H1 (cell line): ENCODE measurements at regions not wholly inside any gene's neighbourhood (a gene's known extent, or its start where the extent isn't known, plus 50 kb on each side); places are given as distances from the start of the nearest gene placed in this dataset.

Experiments used
- CTCF ChIA-PET: fragments of 300-600 bp; sonication (Branson Sonifier 250); formaldehyde crosslinking; loops from one replicate; lab custom pipeline; 2021; ENCODE audit not compliant: partially characterized antibody; lab: Charles Lee
- POLR2A ChIA-PET: fragments of 300-600 bp; sonication (Branson Sonifier 250); formaldehyde crosslinking; loops from one replicate; lab custom pipeline; 2021; ENCODE audit warnings: inconsistent platforms; ENCODE audit not compliant: partially characterized antibody; lab: Charles Lee
- DNase-seq, 2 experiments: peaks; one replicate each; pipeline versions ENCODE4 v3.0.0 to v3.0.0-alpha.2; 2010 to 2022; ENCODE audit warnings: low spot score in 2 of 2, low read depth in 1 of 2, mixed read lengths in 1 of 2
- FAIRE-seq: peaks from 2 replicates; lab custom pipeline; 2011; peaks lifted over from hg19 to GRCh38; lab: Jason Lieb, UNC
- H2AFZ ChIP-seq: 2 replicates; pipeline ENCODE4 v1.8.1; 2012; ENCODE audit warnings: low read length, inconsistent platforms
- H2AK5ac ChIP-seq: 2 replicates; pipeline ENCODE4 v1.6.1; 2013; ENCODE audit warnings: low read depth, low read length
- H2BK120ac ChIP-seq: replicated peaks from 2 replicates; pipeline ENCODE3; 2013; ENCODE audit warnings: low read depth, low read length, inconsistent platforms
- H2BK12ac ChIP-seq: 2 replicates; pipeline ENCODE4 v1.6.1; 2013; ENCODE audit warnings: low read depth, low read length
- H2BK15ac ChIP-seq: 2 replicates; pipeline ENCODE4 v1.6.1; 2013; ENCODE audit warnings: low read length
- H2BK20ac ChIP-seq: 2 replicates; pipeline ENCODE4 v1.6.1; 2013; ENCODE audit warnings: low read length
- H2BK5ac ChIP-seq: 2 replicates; pipeline ENCODE4 v1.6.1; 2013; ENCODE audit warnings: low read depth, low read length
- H3K14ac ChIP-seq: 2 replicates; pipeline ENCODE4 v1.6.1; 2013; ENCODE audit warnings: inconsistent platforms; ENCODE audit not compliant: insufficient read length
- H3K18ac ChIP-seq: 2 replicates; pipeline ENCODE4 v1.6.1; 2013; ENCODE audit warnings: low read length; ENCODE audit errors: extremely low read depth
- H3K23ac ChIP-seq: 2 replicates; pipeline ENCODE4 v1.6.1; 2013; ENCODE audit warnings: inconsistent platforms; ENCODE audit not compliant: insufficient read length
- H3K23me2 ChIP-seq: 2 replicates; pipeline ENCODE4 v1.6.1; 2013; ENCODE audit warnings: low read depth, low read length
- H3K27ac ChIP-seq: 2 replicates; pipeline ENCODE4 v1.6.1; 2011; ENCODE audit warnings: low read depth, low read length, inconsistent platforms
- H3K27me3 ChIP-seq, 4 experiments: replicated peaks in 1 of 4; 1 replicate in 1 of 4; 2 replicates in 3 of 4; pipeline versions ENCODE4 v1.6.1 to v1.8.1; 2011 to 2013; ENCODE audit warnings: low read length in 3 of 4, mild to moderate bottlenecking in 3 of 4, inconsistent platforms in 2 of 4, mixed read lengths in 2 of 4, moderate library complexity in 1 of 4; ENCODE audit not compliant: control insufficient read depth in 3 of 4, insufficient read depth in 3 of 4; ENCODE audit errors: extremely low read depth in 1 of 4
- H3K36me3 ChIP-seq, 4 experiments: 2 replicates each; pipeline versions ENCODE4 v1.6.1 to v1.8.1; 2011 to 2013; ENCODE audit warnings: mild to moderate bottlenecking in 4 of 4, low read length in 3 of 4, moderate library complexity in 2 of 4, control low read depth in 1 of 4, inconsistent platforms in 1 of 4; ENCODE audit not compliant: insufficient read depth in 4 of 4, control insufficient read depth in 2 of 4
- H3K4ac ChIP-seq: replicated peaks from 2 replicates; pipeline ENCODE3; 2013; ENCODE audit warnings: low read length, low read depth, mixed read lengths, inconsistent platforms; ENCODE audit not compliant: insufficient read length
- H3K4me1 ChIP-seq, 4 experiments: replicated peaks in 1 of 4; 1 replicate in 1 of 4; 2 replicates in 3 of 4; pipeline versions ENCODE4 v1.6.1 to v1.8.1; 2011 to 2013; ENCODE audit warnings: low read length in 3 of 4, inconsistent platforms in 2 of 4, mixed read lengths in 1 of 4; ENCODE audit not compliant: insufficient read depth in 4 of 4, control insufficient read depth in 3 of 4
- H3K4me2 ChIP-seq, 2 experiments: 2 replicates each; pipeline versions ENCODE4 v1.6.1 to v1.8.1; 2011 to 2013; ENCODE audit warnings: low read depth in 2 of 2, low read length in 2 of 2, control low read depth in 1 of 2, inconsistent platforms in 1 of 2, mild to moderate bottlenecking in 1 of 2; ENCODE audit not compliant: insufficient read depth in 1 of 2
- H3K4me3 ChIP-seq, 4 experiments: fragments of 200-600, 300-600 bp in 1 of 4; sonication (generic), shearing (Covaris generic), sonication (Bioruptor Twin) in 1 of 4; 2 replicates each; pipeline versions ENCODE4 v1.5.1 to v1.8.1; 2011 to 2016; ENCODE audit warnings: low read length in 4 of 4, low read depth in 3 of 4, control low read depth in 2 of 4, inconsistent platforms in 2 of 4, mild to moderate bottlenecking in 2 of 4, mixed read lengths in 1 of 4, moderate library complexity in 1 of 4; ENCODE audit not compliant: insufficient read depth in 2 of 4; ENCODE audit errors: extremely low read depth in 1 of 4
- H3K56ac ChIP-seq: replicated peaks from 2 replicates; pipeline ENCODE3; 2013; ENCODE audit warnings: low read depth, mild to moderate bottlenecking, mixed read lengths, low read length, inconsistent platforms; ENCODE audit not compliant: insufficient read length
- H3K79me1 ChIP-seq: 2 replicates; pipeline ENCODE4 v1.6.1; 2013; ENCODE audit warnings: low read depth, low read length, control low read depth
- H3K79me2 ChIP-seq, 2 experiments: 2 replicates each; pipeline versions ENCODE4 v1.6.1 to v1.8.1; 2012 to 2013; ENCODE audit warnings: low read length in 2 of 2, mild to moderate bottlenecking in 2 of 2, inconsistent platforms in 1 of 2; ENCODE audit not compliant: insufficient read depth in 2 of 2, control insufficient read depth in 1 of 2
- H3K9ac ChIP-seq, 4 experiments: replicated peaks in 1 of 4; 1 replicate in 1 of 4; 2 replicates in 3 of 4; pipeline versions ENCODE4 v1.6.1 to v1.8.1; 2011 to 2013; ENCODE audit warnings: low read depth in 3 of 4, low read length in 3 of 4, control low read depth in 2 of 4, mild to moderate bottlenecking in 2 of 4, moderate library complexity in 2 of 4, inconsistent platforms in 1 of 4; ENCODE audit errors: extremely low read depth in 1 of 4
- H3K9me3 ChIP-seq, 2 experiments: 2 replicates each; pipeline versions ENCODE4 v1.6.1 to v1.8.1; 2012 to 2013; ENCODE audit warnings: mild to moderate bottlenecking in 2 of 2, moderate library complexity in 2 of 2, control low read depth in 1 of 2, inconsistent platforms in 1 of 2, low read depth in 1 of 2, low read length in 1 of 2, mixed read lengths in 1 of 2; ENCODE audit not compliant: insufficient read depth in 2 of 2
- H4K20me1 ChIP-seq, 2 experiments: replicated peaks in 1 of 2; 2 replicates each; pipeline versions ENCODE3 to v1.8.1; 2011 to 2013; ENCODE audit warnings: inconsistent platforms in 2 of 2, low read length in 2 of 2, mild to moderate bottlenecking in 1 of 2; ENCODE audit not compliant: insufficient read depth in 2 of 2, control insufficient read depth in 1 of 2
- H4K5ac ChIP-seq: 2 replicates; pipeline ENCODE4 v1.6.1; 2013; ENCODE audit warnings: low read length, low read depth, mixed read lengths, inconsistent platforms; ENCODE audit not compliant: insufficient read length
- H4K8ac ChIP-seq: 2 replicates; pipeline ENCODE4 v1.8.0; 2013; ENCODE audit warnings: mild to moderate bottlenecking, moderate library complexity, low read length, inconsistent platforms; ENCODE audit not compliant: insufficient read depth; ENCODE audit errors: extremely low read depth
- H4K91ac ChIP-seq: replicated peaks from 2 replicates; pipeline ENCODE3; 2013; ENCODE audit warnings: low read length, mixed read lengths, inconsistent platforms; ENCODE audit not compliant: insufficient read length
- CTCF ChIP-seq, 3 experiments: IDR thresholded peaks; 1 replicate in 2 of 3; 2 replicates in 1 of 3; pipeline versions ENCODE4 v1.5.1 to v1.6.1; 2011; ENCODE audit warnings: low read length in 3 of 3, mild to moderate bottlenecking in 3 of 3, inconsistent platforms in 2 of 3, low read depth in 1 of 3, moderate library complexity in 1 of 3; ENCODE audit not compliant: insufficient read depth in 1 of 3; ENCODE audit errors: control extremely low read depth in 1 of 3
- RXRA ChIP-seq: IDR thresholded peaks from 2 replicates; pipeline ENCODE4 v1.6.1; 2011; ENCODE audit warnings: low read depth, mild to moderate bottlenecking, low read length, moderate library complexity; ENCODE audit not compliant: insufficient read depth
- TEAD4 ChIP-seq: IDR thresholded peaks from 2 replicates; pipeline ENCODE4 v1.6.1; 2012; ENCODE audit warnings: low read depth, low read length, inconsistent platforms, mixed read lengths
- WGBS, 2 experiments: shearing (Covaris generic) in 1 of 2; methylation state at CpG; one replicate each; pipeline versions ENCODE4 v1.1.6 to v1.1.7; 2013 to 2015; ENCODE audit warnings: low lambda C conversion rate in 2 of 2, mixed read lengths in 2 of 2, inconsistent platforms in 1 of 2, low coverage in 1 of 2, missing lambda C conversion rate in 1 of 2; ENCODE audit not compliant: insufficient replicate concordance in 2 of 2, insufficient coverage in 1 of 2, insufficient read length in 1 of 2; ENCODE audit errors: extremely low coverage in 1 of 2, missing lambda C conversion rate in 1 of 2; 5-methylcytosine and 5-hydroxymethylcytosine counted together

DNA sequence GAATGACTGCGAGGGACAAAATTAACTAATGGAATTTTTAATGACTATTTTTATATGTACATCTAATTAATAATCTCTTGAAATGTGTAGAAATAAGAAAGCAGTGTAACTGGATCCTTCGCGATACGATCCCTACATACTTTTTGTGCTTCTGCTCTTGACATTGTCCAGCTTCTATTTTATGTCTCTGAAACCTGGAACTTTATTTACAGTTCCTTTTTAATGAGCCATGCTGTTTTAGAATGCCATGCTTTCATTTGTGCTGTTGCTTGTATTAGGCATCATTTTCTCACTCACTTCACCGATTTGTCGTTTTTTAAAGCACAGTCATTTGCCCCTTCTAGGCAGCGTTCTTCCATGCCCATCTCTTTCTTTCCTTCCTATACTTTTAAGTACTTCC lies 301.3 kb downstream of the EDEM1 start:
- DNase-seq (no peak), FAIRE-seq (no peak)
- no peak overlapping the region for H2AK5ac ChIP-seq
- no peaks in the 10 kb centered on the region for H3K79me2 ChIP-seq
- no peak overlapping the region for H3K27ac ChIP-seq
- no peak overlapping the region for H3K23ac ChIP-seq
- H3K9ac ChIP-seq = no peak overlapping the region
- H4K91ac ChIP-seq = no peak overlapping the region
- H3K4me1 ChIP-seq = no peaks in the 10 kb centered on the region
- H3K4me3 ChIP-seq = no peak overlapping the region
- WGBS, 2 experiments = 90% methylated on average over 7 of the region's 7 CpGs; no CpG with 5 or more reads in 1 of the 2 experiments
- H4K5ac ChIP-seq = no peak overlapping the region
- no peak overlapping the region for H3K4ac ChIP-seq
- no peak overlapping the region for H3K18ac ChIP-seq
- no peaks in the 10 kb centered on the region for H3K36me3 ChIP-seq
- no peaks in the 10 kb centered on the region for H3K23me2 ChIP-seq
- no peaks in the 10 kb centered on the region for H4K20me1 ChIP-seq
- POLR2A ChIA-PET = no interaction called here
- CTCF ChIA-PET = interaction anchor here (2.6 kb wide), 1 partner anchor 12 kb away, joined by 11 read pairs; no protein-coding TSS in a partner anchor
- no peak overlapping the region for H4K8ac ChIP-seq
- no peak overlapping the region for H3K4me2 ChIP-seq
- H2AFZ ChIP-seq = no peak overlapping the region
- no peak overlapping the region for H2BK12ac ChIP-seq
- H3K9me3 ChIP-seq = no peaks in the 10 kb centered on the region
- H2BK5ac ChIP-seq = no peak overlapping the region
- H3K79me1 ChIP-seq = no peaks in the 10 kb centered on the region
- no peak overlapping the region for H2BK15ac ChIP-seq
- no peak overlapping the region for H3K14ac ChIP-seq
- H3K27me3 ChIP-seq = no peaks in the 10 kb centered on the region
- no peak overlapping the region for H2BK20ac ChIP-seq
- H2BK120ac ChIP-seq = no peak overlapping the region
- no peak overlapping the region for H3K56ac ChIP-seq
- TF ChIP-seq TEAD4 = no peak
- no peak for TF ChIP-seq RXRA
- no peak for TF ChIP-seq CTCF (IDR thresholded peaks at IDR 0.05; ENCODE audit: control extremely low read depth in 1 of 3, insufficient read depth in 1 of 3, low read depth in 1 of 3, low read length in 3 of 3)
